NCI-H510A treated with DMSO at 0.1 percent for 48 hours (cell line): ENCODE measurements at regions not wholly inside any gene's neighbourhood (a gene's known extent, or its start where the extent isn't known, plus 50 kb on each side); places are given as distances from the start of the nearest gene placed in this dataset.
A peak's percentile ranks its signal among the peaks of the same experiment; 100 is the strongest.
"Not testable (repeated sequence)": the region's sequence is repeated elsewhere in the genome, so short reads cannot be mapped to it uniquely, and the experiment has no call there.

Experiments
- DNase-seq: peaks from one replicate; lab custom pipeline; 2025; lab: John Stamatoyannopoulos, UW

DNA sequence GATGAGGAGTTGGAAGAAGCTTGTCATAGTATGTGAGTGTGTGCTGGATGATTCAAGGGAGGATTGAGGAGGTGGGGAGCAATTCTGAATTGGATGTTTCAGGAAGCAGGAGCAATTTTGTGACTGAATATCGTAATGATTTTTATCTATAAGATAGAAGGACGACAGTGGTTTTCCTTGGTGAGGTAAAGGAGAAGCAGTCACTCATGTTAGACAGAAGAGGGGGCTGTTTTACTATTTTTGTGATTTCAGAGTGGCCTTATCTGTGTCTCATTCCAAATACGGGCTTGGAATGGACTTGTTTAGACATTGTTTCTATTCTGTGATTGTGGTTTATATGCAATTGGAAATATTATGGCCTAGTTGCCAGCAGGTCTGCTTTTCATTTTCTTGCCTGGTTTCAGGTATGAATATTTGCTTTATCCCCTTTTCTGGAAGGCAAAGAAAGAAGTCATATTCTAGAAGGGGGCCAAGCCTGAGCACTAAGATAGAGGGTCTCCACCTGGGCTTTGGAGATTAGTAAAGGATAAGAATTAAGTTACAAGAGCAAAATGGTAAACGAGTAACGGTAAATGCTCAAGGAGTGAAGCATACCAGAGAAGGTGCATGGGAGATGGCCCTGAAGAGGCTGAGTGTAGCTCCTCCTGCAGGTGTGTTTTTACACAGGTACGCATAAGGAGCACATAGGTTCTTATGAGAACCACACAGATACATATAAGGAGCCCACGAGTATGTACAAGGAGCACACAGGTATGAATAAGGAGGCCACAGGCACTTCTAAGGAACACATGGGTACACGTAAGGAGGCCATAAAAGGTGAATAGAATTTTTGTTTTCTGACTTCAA lies 124.6 kb upstream of the KCNAB1 start:
- DNase-seq = peak; percentile 67

GRCh38 chr3:155996882-155997281 lies 123.5 kb upstream of the KCNAB1 start:
- DNase-seq = no peak

GRCh38 chr3:155998173-155998572 lies 122.2 kb upstream of the KCNAB1 start:
- not testable (repeated sequence) for DNase-seq

DNA sequence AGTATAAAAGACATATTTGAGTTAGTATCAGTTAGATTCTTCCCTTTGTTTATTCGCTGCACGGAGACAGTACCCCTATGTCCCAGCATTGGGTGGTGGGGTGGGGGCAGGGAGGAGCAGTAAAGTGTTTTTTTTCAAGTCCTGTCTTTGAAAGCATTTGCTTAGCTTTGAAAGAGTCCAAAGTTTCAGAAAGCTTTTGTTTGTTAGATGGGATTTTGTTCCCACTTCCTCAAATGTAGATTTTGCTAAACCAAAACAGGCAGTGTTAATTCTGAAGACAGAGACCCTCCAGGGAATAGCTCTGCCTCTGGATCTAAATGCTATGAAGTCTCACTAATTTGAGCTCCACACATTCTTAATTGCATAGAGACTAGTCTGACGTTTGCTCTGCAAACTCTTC lies 114.6 kb upstream of the KCNAB1 start:
- DNase-seq = no peak

GRCh38 chr3:156010829-156011228 lies 109.5 kb upstream of the KCNAB1 start:
- peak; percentile 17 for DNase-seq

DNA sequence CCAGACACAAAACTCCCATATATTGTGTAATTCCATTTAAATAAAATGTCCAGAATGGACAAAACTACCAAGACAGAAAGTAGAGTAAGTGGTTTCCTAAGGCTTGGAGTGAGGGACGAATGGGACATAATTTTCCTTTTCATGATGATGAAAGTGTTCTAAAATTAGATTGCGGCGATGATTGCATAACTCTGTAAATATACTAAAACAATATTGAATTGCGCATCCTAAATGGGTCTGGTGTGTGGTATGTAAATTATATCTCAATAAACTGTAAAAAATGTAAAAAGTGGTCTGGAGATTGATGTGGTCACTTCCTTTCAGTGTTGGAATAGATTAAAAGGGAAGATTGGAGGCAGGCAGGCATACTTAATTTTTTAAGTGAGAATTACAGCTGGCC lies 105.9 kb upstream of the KCNAB1 start:
- DNase-seq = no peak

GRCh38 chr3:156016902-156017301 lies 103.5 kb upstream of the KCNAB1 start:
- DNase-seq = no peak

- DNase-seq = no peak
Measured at GRCh38 chr3:156017352-156018030, 102.9 kb upstream of the KCNAB1 start.

- DNase-seq = no peak
Measured at GRCh38 chr3:156024904-156025533, 95.4 kb upstream of the KCNAB1 start.

- DNase-seq = no peak
Measured at GRCh38 chr3:156029208-156029607, 91.2 kb upstream of the KCNAB1 start.

GRCh38 chr3:156030723-156031122 lies 89.7 kb upstream of the KCNAB1 start:
- DNase-seq = no peak

- DNase-seq = peak; percentile 5
Measured at GRCh38 chr3:156033428-156033827, 87.0 kb upstream of the KCNAB1 start.

GRCh38 chr3:156035158-156035557 lies 85.2 kb upstream of the KCNAB1 start:
- no peak for DNase-seq

- no peak for DNase-seq
Measured at GRCh38 chr3:156036258-156037053, 83.9 kb upstream of the KCNAB1 start.

DNA sequence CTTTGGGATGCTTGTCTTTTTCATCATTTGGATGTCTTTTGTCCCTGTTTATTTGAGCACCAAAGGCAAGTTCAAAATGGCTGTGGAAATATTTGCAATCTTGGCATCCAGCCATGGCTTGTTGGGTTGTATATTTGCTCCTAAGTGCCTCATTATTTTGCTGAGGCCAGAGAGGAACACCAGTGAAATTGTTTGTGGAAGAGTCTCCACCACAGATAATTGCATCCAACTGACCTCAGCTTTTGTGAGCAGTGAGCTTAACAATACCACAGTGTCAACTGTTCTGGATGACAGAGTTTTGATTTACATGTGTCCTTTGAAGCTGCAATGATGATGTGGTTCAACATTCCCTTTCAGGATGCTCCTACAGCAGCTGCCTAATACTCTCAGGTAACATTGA lies 83.0 kb upstream of the KCNAB1 start:
- peak; percentile 70 for DNase-seq

- DNase-seq = no peak
Measured at GRCh38 chr3:156038869-156039268, 81.5 kb upstream of the KCNAB1 start.

GRCh38 chr3:156040041-156040440 lies 80.3 kb upstream of the KCNAB1 start:
- no peak for DNase-seq

- not testable (repeated sequence) for DNase-seq
Measured at GRCh38 chr3:156041216-156041841, 79.0 kb upstream of the KCNAB1 start.

- not testable (repeated sequence) for DNase-seq
Measured at GRCh38 chr3:156041856-156042255, 78.5 kb upstream of the KCNAB1 start.

- DNase-seq = not testable (repeated sequence)
Measured at GRCh38 chr3:156043832-156044633, 76.3 kb upstream of the KCNAB1 start.

- no peak for DNase-seq
Measured at GRCh38 chr3:156044634-156044975, 75.8 kb upstream of the KCNAB1 start.
